ENCODE measurements at regions not wholly inside any gene's neighbourhood (a gene's known extent, or its start where the extent isn't known, plus 50 kb on each side); places are given as distances from the start of the nearest gene placed in this dataset.

DNA sequence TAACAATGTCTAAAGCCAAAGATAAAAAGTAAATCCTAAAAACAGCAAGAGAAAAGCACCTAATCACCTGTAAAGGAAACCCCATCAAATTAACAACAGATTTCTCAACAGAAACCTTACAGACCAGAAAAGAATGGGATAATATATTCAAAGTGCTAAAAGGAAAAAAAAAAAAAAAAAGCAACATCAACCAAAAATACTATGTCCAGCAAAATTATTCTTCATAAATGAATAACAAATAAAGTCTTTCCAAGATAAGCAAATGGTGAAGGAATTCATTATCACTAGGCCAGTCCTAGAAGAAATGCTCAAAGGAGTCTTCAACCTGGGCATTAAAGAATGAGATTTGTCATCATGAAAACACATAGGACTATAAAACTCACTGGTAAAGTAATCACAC is 192.0 kb upstream of the UBASH3B start:
- Histone ChIP-seq H4K20me1 (ENCODE audit: insufficient read depth, low read length) (no peaks in the 10 kb centered on the region), H3K4me3 (ENCODE audit: insufficient read depth, low read depth, low read length) (no peak overlapping the region), H3K4me2 (ENCODE audit: low read depth, low read length) (no peak overlapping the region), H3K4me1 (ENCODE audit: control insufficient read depth, insufficient read depth, low read length) (no peaks in the 10 kb centered on the region), H4K8ac (ENCODE audit: low read depth in 2 of 2, low read length in 2 of 2) (no peak overlapping the region), H2BK5ac (ENCODE audit: low read depth, low read length, poor library complexity, severe bottlenecking) (no peak overlapping the region), H2BK20ac (ENCODE audit: low read depth, low read length) (no peak overlapping the region), H2AFZ (replicated peaks; ENCODE audit: low read length, poor library complexity) (no peak overlapping the region), H2AK9ac (replicated peaks; ENCODE audit: low read depth, low read length, poor library complexity) (no peak overlapping the region), H3K9ac (ENCODE audit: low read depth, low read length) (no peak overlapping the region), H3K27ac (ENCODE audit: insufficient read depth, low read length) (no peak overlapping the region), H3K9me3 (ENCODE audit: control insufficient read depth, insufficient read depth, low read length) (peaks cover 3% of the 10 kb centered on the region), H3K18ac (ENCODE audit: low read depth, low read length) (no peak overlapping the region), H3K27me3 (ENCODE audit: control insufficient read depth, insufficient read depth, low read length) (no peaks in the 10 kb centered on the region), H3K4ac (ENCODE audit: low read depth, low read length) (no peak overlapping the region), H3K56ac (ENCODE audit: extremely low read depth, insufficient read depth, low read length) (no peak overlapping the region), H4K5ac (ENCODE audit: low read depth, low read length) (no peak overlapping the region), H3K23ac (ENCODE audit: low read depth, low read length) (no peak overlapping the region), H3K9me1 (ENCODE audit: insufficient read depth, low read length) (no peaks in the 10 kb centered on the region), H3K36me3 (ENCODE audit: control insufficient read depth, insufficient read depth, low read length) (no peaks in the 10 kb centered on the region), H2BK15ac (ENCODE audit: low read depth, low read length) (no peak overlapping the region), H2BK120ac (ENCODE audit: low read depth, low read length) (no peak overlapping the region), H3K14ac (replicated peaks; ENCODE audit: low read depth, low read length) (no peak overlapping the region), H2AK5ac (ENCODE audit: low read depth, low read length) (no peak overlapping the region), H3K79me1 (ENCODE audit: low read depth in 1 of 2, low read length in 2 of 2) (no peaks in the 10 kb centered on the region), H4K91ac (ENCODE audit: insufficient read depth, low read depth, low read length) (no peak overlapping the region)
- BruUV-seq (replicated peaks), result no TSS peak
- in situ Hi-C loops (cut with MboI; ENCODE audit: low sequenced_read_pairs) (no loop called here), intact Hi-C loops (cut with micrococcal nuclease) (no loop called here), dilution Hi-C loops (cut with HindIII; ENCODE audit: low sequenced_read_pairs, unreplicated experiment) (no loop called here)
- CTCF ChIA-PET, result no interaction called here
- TF ChIP-seq MAFK (IDR thresholded peaks at IDR 0.05; ENCODE audit: low read depth, low read length) (no peak), RFX5 (IDR thresholded peaks at IDR 0.05; ENCODE audit: low read depth, low read length) (no peak), CEBPB (IDR thresholded peaks at IDR 0.05; ENCODE audit: low read depth, low read length) (no peak), MXI1 (IDR thresholded peaks at IDR 0.05; ENCODE audit: borderline replicate concordance, low read depth, low read length) (no peak), RAD21 (IDR thresholded peaks at IDR 0.05; ENCODE audit: low read length) (no peak), MAZ (IDR thresholded peaks at IDR 0.05; ENCODE audit: borderline replicate concordance, low read depth, low read length) (no peak), RCOR1 (IDR thresholded peaks at IDR 0.05; ENCODE audit: insufficient replicate concordance, low read length) (no peak)
- TF ChIP-seq, protein P1, sequence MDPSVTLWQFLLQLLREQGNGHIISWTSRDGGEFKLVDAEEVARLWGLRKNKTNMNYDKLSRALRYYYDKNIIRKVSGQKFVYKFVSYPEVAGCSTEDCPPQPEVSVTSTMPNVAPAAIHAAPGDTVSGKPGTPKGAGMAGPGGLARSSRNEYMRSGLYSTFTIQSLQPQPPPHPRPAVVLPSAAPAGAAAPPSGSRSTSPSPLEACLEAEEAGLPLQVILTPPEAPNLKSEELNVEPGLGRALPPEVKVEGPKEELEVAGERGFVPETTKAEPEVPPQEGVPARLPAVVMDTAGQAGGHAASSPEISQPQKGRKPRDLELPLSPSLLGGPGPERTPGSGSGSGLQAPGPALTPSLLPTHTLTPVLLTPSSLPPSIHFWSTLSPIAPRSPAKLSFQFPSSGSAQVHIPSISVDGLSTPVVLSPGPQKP (IDR thresholded peaks at IDR 0.05; ENCODE audit: borderline replicate concordance, low read depth, low read length), result no peak
- DNase-seq (no peak), ATAC-seq (ENCODE audit: low read depth) (no peak)
- POLR2A ChIA-PET (ENCODE audit: unreplicated experiment), result no interaction called here
